SU-DHL-6 (cell line): ENCODE measurements at regions not wholly inside any gene's neighbourhood (a gene's known extent, or its start where the extent isn't known, plus 50 kb on each side); places are given as distances from the start of the nearest gene placed in this dataset.

Experiments used
- H2AFZ ChIP-seq: fragments of 200-600 bp; sonication (generic); 2 replicates; pipeline ENCODE4 v1.6.1; 2014; ENCODE audit warnings: low read depth, mild to moderate bottlenecking, moderate library complexity, mixed read lengths, antibody characterized with exemption, low read length; ENCODE audit not compliant: severe bottlenecking
- H3F3A ChIP-seq: fragments of 200-600 bp; shearing (Covaris generic); 2 replicates; pipeline ENCODE4 v1.6.0; 2016; ENCODE audit warnings: antibody characterized with exemption, mild to moderate bottlenecking; ENCODE audit not compliant: insufficient read depth
- H3K27ac ChIP-seq: fragments of 200-600 bp; sonication (generic); 2 replicates; pipeline ENCODE4 v1.5.1; 2016; ENCODE audit warnings: low read depth, mild to moderate bottlenecking, low read length, moderate library complexity, mixed read lengths
- H3K27me3 ChIP-seq: fragments of 200-600 bp; sonication (generic), shearing (Covaris generic); 2 replicates; pipeline ENCODE4 v1.6.0; 2014; ENCODE audit warnings: mild to moderate bottlenecking, low read length
- H3K36me3 ChIP-seq: fragments of 200-600 bp; sonication (generic); 2 replicates; pipeline ENCODE4 v1.6.1; 2014; ENCODE audit warnings: mild to moderate bottlenecking, low read length, mixed read lengths
- H3K4me2 ChIP-seq: fragments of 300-600, 200-600 bp; shearing (Covaris generic), sonication (generic); 2 replicates; pipeline ENCODE4 v1.6.0; 2014; ENCODE audit warnings: low read length, low read depth, mild to moderate bottlenecking; ENCODE audit not compliant: poor library complexity, severe bottlenecking
- H3K4me3 ChIP-seq: fragments of 200-600 bp; sonication (generic); 2 replicates; pipeline ENCODE4 v1.5.1; 2014; ENCODE audit warnings: antibody characterized with exemption, low read length, mild to moderate bottlenecking, mixed read lengths; ENCODE audit not compliant: insufficient read depth, poor library complexity, severe bottlenecking
- H3K79me2 ChIP-seq: fragments of 200-600 bp; sonication (generic); 2 replicates; pipeline ENCODE4 v1.6.1; 2014; ENCODE audit warnings: mild to moderate bottlenecking, low read length, moderate library complexity; ENCODE audit not compliant: insufficient read depth
- H3K9ac ChIP-seq: fragments of 200-600 bp; sonication (generic); 2 replicates; pipeline ENCODE4 v1.7.0; 2014; ENCODE audit warnings: mild to moderate bottlenecking, low read length
- H3K9me2 ChIP-seq: fragments of 200-600 bp; sonication (generic); replicated peaks from 2 replicates; pipeline ENCODE4 v1.6.1; 2014; ENCODE audit warnings: low read length; ENCODE audit not compliant: insufficient read depth
- H3K9me3 ChIP-seq: fragments of 200-600 bp; sonication (generic); 2 replicates; pipeline ENCODE4 v1.6.1; 2014; ENCODE audit warnings: low read length, mixed read lengths; ENCODE audit not compliant: insufficient read depth
- H4K20me1 ChIP-seq: fragments of 200-600 bp; sonication (generic); 2 replicates; pipeline ENCODE4 v1.6.1; 2014; ENCODE audit warnings: low read depth, mild to moderate bottlenecking, antibody characterized with exemption, low read length, moderate library complexity, mixed read lengths
- EZH2phosphoT487 ChIP-seq: fragments of 200-600 bp; sonication (generic), shearing (Covaris generic); conservative IDR thresholded peaks from 2 replicates; pipeline ENCODE4 v1.6.1; 2018; ENCODE audit warnings: mild to moderate bottlenecking, antibody characterized with exemption, low read length, moderate library complexity, mixed read lengths
- TF ChIP-seq, protein P1 (sequence below): fragments of 200-600 bp; sonication (generic); IDR thresholded peaks from one replicate; pipeline ENCODE4 v1.5.1; 2017; ENCODE audit warnings: antibody characterized with exemption, mild to moderate bottlenecking, low read length, moderate library complexity; ENCODE audit not compliant: insufficient read depth, poor library complexity, severe bottlenecking

DNA sequence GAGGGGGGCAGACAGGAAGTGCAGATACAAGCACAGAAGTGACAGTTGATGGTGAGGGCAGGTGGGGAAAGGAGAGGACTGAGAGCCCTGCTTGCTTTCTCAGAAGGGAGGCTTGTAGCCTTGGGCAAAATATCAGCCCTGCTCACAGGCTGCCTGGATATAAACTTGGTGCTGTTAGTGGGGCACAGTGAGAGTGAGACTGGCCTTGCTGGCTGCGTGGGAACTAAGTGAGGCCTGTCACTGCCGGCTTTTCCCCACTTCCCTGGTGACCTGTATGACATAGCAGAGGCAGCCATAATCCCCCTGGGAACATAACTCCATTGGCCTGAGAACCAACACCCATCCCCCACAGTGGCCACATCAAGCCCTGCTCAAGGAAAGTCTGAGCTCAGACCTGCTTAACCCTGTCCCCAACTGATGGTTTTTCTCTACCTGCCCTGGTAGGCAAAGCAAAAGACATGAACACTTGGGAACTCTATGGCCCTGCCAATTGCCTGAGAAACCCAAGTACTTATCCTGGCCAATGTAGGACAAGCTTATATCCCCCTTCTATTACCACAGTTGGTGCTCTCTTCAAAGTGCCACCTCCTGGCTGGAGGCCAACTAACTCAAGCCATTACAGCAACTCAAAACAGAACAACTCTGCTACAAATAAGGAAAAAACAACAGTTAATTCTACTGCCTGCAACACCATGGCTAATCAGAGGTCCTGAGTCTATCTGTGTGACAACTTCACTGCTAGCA is 472.7 kb downstream of the PLPP3 start:
- Histone ChIP-seq H3K4me2 (no peak overlapping the region), H4K20me1 (no peaks in the 10 kb centered on the region), H3K4me3 (no peak overlapping the region), H3K27ac (no peak overlapping the region), H3K9ac (no peak overlapping the region), H3F3A (no peaks in the 10 kb centered on the region), H3K79me2 (no peaks in the 10 kb centered on the region), H3K9me2 (no peaks in the 10 kb centered on the region), H3K9me3 (no peaks in the 10 kb centered on the region), H3K27me3 (no peaks in the 10 kb centered on the region), H2AFZ (no peak overlapping the region), H3K36me3 (no peaks in the 10 kb centered on the region)
- TF ChIP-seq, protein P1, sequence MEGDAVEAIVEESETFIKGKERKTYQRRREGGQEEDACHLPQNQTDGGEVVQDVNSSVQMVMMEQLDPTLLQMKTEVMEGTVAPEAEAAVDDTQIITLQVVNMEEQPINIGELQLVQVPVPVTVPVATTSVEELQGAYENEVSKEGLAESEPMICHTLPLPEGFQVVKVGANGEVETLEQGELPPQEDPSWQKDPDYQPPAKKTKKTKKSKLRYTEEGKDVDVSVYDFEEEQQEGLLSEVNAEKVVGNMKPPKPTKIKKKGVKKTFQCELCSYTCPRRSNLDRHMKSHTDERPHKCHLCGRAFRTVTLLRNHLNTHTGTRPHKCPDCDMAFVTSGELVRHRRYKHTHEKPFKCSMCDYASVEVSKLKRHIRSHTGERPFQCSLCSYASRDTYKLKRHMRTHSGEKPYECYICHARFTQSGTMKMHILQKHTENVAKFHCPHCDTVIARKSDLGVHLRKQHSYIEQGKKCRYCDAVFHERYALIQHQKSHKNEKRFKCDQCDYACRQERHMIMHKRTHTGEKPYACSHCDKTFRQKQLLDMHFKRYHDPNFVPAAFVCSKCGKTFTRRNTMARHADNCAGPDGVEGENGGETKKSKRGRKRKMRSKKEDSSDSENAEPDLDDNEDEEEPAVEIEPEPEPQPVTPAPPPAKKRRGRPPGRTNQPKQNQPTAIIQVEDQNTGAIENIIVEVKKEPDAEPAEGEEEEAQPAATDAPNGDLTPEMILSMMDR = no peak
- no peak for TF ChIP-seq EZH2phosphoT487

DNA sequence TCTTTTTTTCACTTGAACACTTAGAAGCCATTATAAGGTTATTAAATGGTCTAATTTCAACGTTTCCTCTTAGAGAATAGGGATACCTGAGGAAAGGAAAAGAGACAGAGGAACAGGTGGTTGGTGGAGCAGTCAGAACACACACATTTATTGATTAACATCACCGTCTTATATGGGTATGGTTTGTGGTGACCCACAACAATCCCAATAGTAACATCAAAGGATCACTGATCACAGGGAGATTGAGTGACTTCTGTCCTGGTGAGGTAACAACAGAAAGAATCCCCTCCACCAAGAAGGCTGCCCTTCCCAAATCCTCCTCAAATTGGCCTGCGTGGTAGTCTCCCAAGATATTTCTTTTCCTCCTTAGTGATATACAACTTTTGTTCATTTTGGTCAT is 474.0 kb downstream of the PLPP3 start:
- Histone ChIP-seq H3K27ac (no peak overlapping the region), H3F3A (no peaks in the 10 kb centered on the region), H3K9me2 (no peaks in the 10 kb centered on the region), H3K9me3 (no peaks in the 10 kb centered on the region), H3K4me2 (no peak overlapping the region), H2AFZ (no peak overlapping the region), H3K27me3 (no peaks in the 10 kb centered on the region), H4K20me1 (no peaks in the 10 kb centered on the region), H3K36me3 (no peaks in the 10 kb centered on the region), H3K4me3 (no peak overlapping the region), H3K9ac (no peak overlapping the region), H3K79me2 (no peaks in the 10 kb centered on the region)
- TF ChIP-seq, protein P1 = no peak
- no peak for TF ChIP-seq EZH2phosphoT487

DNA sequence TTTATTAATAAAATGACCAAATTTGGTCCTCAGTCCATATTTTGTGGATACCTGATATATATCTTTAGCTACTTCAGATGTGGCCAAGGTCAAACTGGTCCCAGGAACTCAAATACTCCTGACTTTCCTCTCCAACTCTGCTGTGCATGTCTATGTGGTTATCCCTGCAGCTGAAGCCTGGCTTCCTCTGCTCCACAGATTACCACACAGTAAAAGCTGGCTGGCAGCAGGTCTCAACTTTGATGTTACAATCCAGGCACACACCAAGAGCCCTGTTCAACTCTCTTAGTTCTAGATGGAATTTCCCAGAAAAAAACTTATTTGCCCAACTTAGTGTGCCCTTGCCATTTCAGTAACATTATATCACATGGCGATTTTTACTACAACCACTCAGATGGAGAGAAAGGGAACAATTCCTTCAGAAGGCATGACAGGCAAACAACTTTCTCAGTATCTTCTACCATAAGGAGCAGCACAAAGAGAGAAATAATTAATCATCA is 479.5 kb downstream of the PLPP3 start:
- no peaks in the 10 kb centered on the region for H3F3A ChIP-seq
- no peak for TF ChIP-seq EZH2phosphoT487
- TF ChIP-seq, protein P1 = no peak
- H3K9ac ChIP-seq = no peak overlapping the region

More for the DNA sequence above, 479.5 kb downstream of the PLPP3 start:
- Histone ChIP-seq H3K27ac (no peak overlapping the region), H3K9me2 (no peaks in the 10 kb centered on the region), H3K4me3 (no peak overlapping the region), H4K20me1 (no peaks in the 10 kb centered on the region), H3K79me2 (no peaks in the 10 kb centered on the region), H3K4me2 (no peak overlapping the region), H2AFZ (no peak overlapping the region), H3K36me3 (no peaks in the 10 kb centered on the region), H3K9me3 (no peaks in the 10 kb centered on the region), H3K27me3 (no peaks in the 10 kb centered on the region)
